Kidney epithelial cell (primary cell): ENCODE measurements at regions not wholly inside any gene's neighbourhood (a gene's known extent, or its start where the extent isn't known, plus 50 kb on each side); places are given as distances from the start of the nearest gene placed in this dataset.
A peak's percentile ranks its signal among the peaks of the same experiment; 100 is the strongest.

ENCODE experiments used
- DNase-seq: peaks from one replicate; pipeline ENCODE4 v3.0.0-alpha.2; 2010; ENCODE audit warnings: low read depth
- H3K27me3 ChIP-seq: 2 replicates; pipeline ENCODE4 v1.6.0; 2011; ENCODE audit warnings: low read length; ENCODE audit not compliant: control insufficient read depth, insufficient read depth
- H3K36me3 ChIP-seq: 2 replicates; pipeline ENCODE4 v1.5.1; 2011; ENCODE audit warnings: low read length; ENCODE audit not compliant: control insufficient read depth, insufficient read depth
- H3K4me3 ChIP-seq: 2 replicates; pipeline ENCODE4 v1.5.1; 2011; ENCODE audit warnings: low read depth, mild to moderate bottlenecking, control low read depth, low read length
- CTCF ChIP-seq: IDR thresholded peaks from 2 replicates; pipeline ENCODE4 v1.5.1; 2011; ENCODE audit warnings: mild to moderate bottlenecking, moderate library complexity, low read length, control low read depth, inconsistent platforms; ENCODE audit not compliant: insufficient read depth, poor library complexity, severe bottlenecking

- Histone ChIP-seq H3K36me3 (no peaks in the 10 kb centered on the region), H3K27me3 (no peaks in the 10 kb centered on the region), H3K4me3 (no peak overlapping the region)
- TF ChIP-seq CTCF: no peak
- DNase-seq: no peak
Observed at GRCh38 chr13:65074248-65074647, 2155.9 kb downstream of the PCDH9 start.

- Histone ChIP-seq H3K27me3 (no peaks in the 10 kb centered on the region), H3K4me3 (no peak overlapping the region), H3K36me3 (no peaks in the 10 kb centered on the region)
- DNase-seq: no peak
- TF ChIP-seq CTCF: no peak
Observed at GRCh38 chr13:65064967-65065366, 2165.2 kb downstream of the PCDH9 start.

- no peaks in the 10 kb centered on the region for H3K36me3 ChIP-seq
- peak; percentile 2 for DNase-seq
- no peaks in the 10 kb centered on the region for H3K27me3 ChIP-seq
- no peak overlapping the region for H3K4me3 ChIP-seq
- TF ChIP-seq CTCF: no peak
Observed at GRCh38 chr13:65063753-65064152, 2166.4 kb downstream of the PCDH9 start.

- H3K4me3 ChIP-seq: no peak overlapping the region
- no peaks in the 10 kb centered on the region for H3K36me3 ChIP-seq
- TF ChIP-seq CTCF: no peak
- no peaks in the 10 kb centered on the region for H3K27me3 ChIP-seq
- no peak for DNase-seq
Observed at GRCh38 chr13:65057986-65058385, 2172.2 kb downstream of the PCDH9 start.

DNA sequence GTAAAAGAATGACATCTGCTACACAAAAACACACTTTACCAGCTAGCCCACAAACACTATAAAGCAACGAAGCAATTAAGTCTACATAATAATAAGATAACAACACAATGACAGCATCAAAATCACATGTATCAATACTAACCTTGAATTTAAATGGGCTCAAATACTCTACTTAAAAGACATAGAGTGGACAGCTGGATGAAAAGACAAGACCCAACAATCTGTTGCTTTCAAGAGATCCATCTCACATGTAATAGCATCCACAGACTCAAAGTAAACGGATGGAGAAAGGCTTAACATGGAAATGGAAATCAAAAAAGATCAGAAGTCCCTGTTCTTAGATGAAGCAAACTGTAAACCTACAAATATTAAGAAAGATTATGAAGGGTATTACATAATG lies 2175.9 kb downstream of the PCDH9 start:
- no peak for DNase-seq
- no peaks in the 10 kb centered on the region for H3K36me3 ChIP-seq
- no peak overlapping the region for H3K4me3 ChIP-seq
- no peak for TF ChIP-seq CTCF
- no peaks in the 10 kb centered on the region for H3K27me3 ChIP-seq

DNA sequence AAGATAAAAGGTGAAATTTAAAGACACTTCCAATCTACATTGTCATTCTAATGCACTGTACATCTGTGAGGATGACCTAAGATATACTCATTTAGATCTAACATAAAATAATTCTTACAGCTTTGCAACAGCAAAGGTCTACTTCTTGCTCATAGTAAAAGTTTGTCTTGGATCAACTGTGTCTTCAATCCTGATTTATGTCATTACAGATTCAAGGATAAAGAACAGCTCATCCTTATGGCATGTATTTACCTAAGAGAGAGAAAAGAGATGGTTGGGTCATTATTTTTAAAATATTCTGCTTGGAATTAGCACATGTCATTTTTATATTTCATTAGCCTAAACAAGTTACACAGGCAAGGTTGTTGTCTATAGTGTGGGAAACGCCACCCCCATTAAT lies 2193.1 kb downstream of the PCDH9 start:
- TF ChIP-seq CTCF: no peak
- no peaks in the 10 kb centered on the region for H3K36me3 ChIP-seq
- H3K4me3 ChIP-seq: no peak overlapping the region
- DNase-seq: no peak
- no peaks in the 10 kb centered on the region for H3K27me3 ChIP-seq
